Adrenal gland (tissue), 9 donors: ENCODE measurements at regions not wholly inside any gene's neighbourhood (a gene's known extent, or its start where the extent isn't known, plus 50 kb on each side); places are given as distances from the start of the nearest gene placed in this dataset.
A peak's percentile ranks its signal among the peaks of the same experiment; 100 is the strongest.

ENCODE experiments used
- DNase-seq, 7 donors: peaks; one replicate each; pipeline ENCODE4 v3.0.0-alpha.2; 2019 to 2020
- H3K27ac ChIP-seq, 5 donors: fragments of 200-600 bp; sonication (generic) in 4 of 5; 1 replicate in 3 of 5; 2 replicates in 2 of 5; pipeline versions ENCODE4 v1.5.1 to v1.8.0; 2016 to 2020; ENCODE audit warnings: mild to moderate bottlenecking in 1 of 5
- H3K27me3 ChIP-seq: fragments of 200-600 bp; 2 replicates; pipeline ENCODE4 v1.8.0; 2021
- H3K36me3 ChIP-seq, 2 donors: fragments of 200-600 bp; replicated peaks in 1 of 2; 1 replicate in 1 of 2; 2 replicates in 1 of 2; pipeline versions ENCODE4 v1.5.1 to v1.8.0; 2018 to 2022
- H3K4me1 ChIP-seq, 2 donors: fragments of 200-600 bp; replicated peaks in 1 of 2; 1 replicate in 1 of 2; 2 replicates in 1 of 2; pipeline versions ENCODE4 v1.5.1 to v1.8.0; 2018 to 2021
- H3K4me3 ChIP-seq, 4 donors: fragments of 200-600 bp; sonication (generic) in 3 of 4; one replicate each; pipeline ENCODE4 v1.5.1; 2016 to 2018
- H3K9me3 ChIP-seq, 3 donors: fragments of 200-600 bp; sonication (generic) in 1 of 3; replicated peaks in 1 of 3; 1 replicate in 2 of 3; 2 replicates in 1 of 3; pipeline versions ENCODE4 v1.5.1 to v1.8.0; 2016 to 2021
- POLR2A ChIP-seq, 2 donors: fragments of 450-650 bp; IDR thresholded peaks; one replicate each; pipeline ENCODE4 v1.6.1; 2017; ENCODE audit warnings: antibody characterized with exemption in 2 of 2, mild to moderate bottlenecking in 2 of 2, moderate library complexity in 1 of 2
- WGBS, 4 donors: extraction: QIAGEN DNeasy Blood & Tissue Kit in 2 of 4; methylation state at CpG; one replicate each; pipeline versions ENCODE4 v1.1.5 to v1.1.7; 2013 to 2017; 5-methylcytosine and 5-hydroxymethylcytosine counted together
- intact Hi-C, 2 donors: fragments of 100-400 bp; cut with DNase I; formaldehyde crosslinking; loops; one replicate each; pipeline versions ENCODE4 v1.14.1 to v1.15.0; 2022 to 2023
- TF ChIP-seq, protein P1 (sequence below), 6 experiments: fragments of 450-650 bp in 4 of 6; fragments of 200-600 bp in 2 of 6; sonication (generic) in 1 of 6; IDR thresholded peaks; 1 replicate in 5 of 6; 2 replicates in 1 of 6; pipeline versions ENCODE4 v1.5.1 to v1.8.0; 2016 to 2021; ENCODE audit warnings: antibody characterized with exemption in 6 of 6, mild to moderate bottlenecking in 2 of 6, moderate library complexity in 1 of 6
- donor health status: healthy with polysubstance abuse.
- donor health status: Bipolar disorder and iron deficiency.
- donor health status: DM: yes; HTN: yes; CAD: no.
- donor health status: DM: no; HTN: no; CAD: no.
- donor health status: DM: no; HTN: no; CAD: no.

DNA sequence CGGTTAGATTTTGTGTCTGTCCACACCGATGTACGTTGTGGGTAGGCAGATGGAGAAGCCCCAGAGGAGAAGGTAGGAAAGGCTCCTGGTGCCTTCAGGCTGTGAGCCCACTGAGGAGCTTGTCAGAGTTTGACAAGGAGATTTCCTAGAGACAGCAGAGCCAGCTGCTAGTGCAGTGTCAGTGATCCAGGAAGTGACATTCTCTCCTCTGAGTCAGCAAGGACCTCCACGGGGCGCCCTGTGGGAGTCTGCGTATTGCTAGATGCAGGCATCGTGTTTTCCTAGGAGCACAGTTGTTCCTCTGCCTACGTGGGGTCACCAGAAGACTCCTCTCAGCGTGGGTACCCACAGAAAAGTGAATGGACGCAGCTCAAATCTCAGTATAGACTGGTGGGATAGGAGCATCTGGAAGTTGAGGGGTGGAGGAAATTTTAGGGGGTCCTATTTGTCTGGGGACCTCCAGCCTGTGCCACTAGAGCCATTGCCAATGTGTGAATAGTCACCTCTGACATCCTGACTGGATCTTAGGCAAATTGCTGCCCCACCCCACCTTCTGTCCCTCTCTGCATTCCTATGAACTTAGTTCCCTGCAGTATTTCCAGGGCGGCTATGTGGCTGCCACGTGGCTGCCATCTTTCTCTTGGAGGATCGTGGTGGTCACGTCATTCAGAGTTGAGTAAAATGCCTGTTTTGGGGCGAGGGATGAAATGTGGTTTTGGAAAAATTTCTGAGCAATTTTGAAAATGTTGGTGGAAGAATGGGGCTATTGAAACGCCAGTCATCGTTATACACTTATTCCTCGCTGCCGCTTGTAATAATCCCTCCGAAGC, 84.8 kb upstream of the KLHL25 start:
- TF ChIP-seq, protein P1, sequence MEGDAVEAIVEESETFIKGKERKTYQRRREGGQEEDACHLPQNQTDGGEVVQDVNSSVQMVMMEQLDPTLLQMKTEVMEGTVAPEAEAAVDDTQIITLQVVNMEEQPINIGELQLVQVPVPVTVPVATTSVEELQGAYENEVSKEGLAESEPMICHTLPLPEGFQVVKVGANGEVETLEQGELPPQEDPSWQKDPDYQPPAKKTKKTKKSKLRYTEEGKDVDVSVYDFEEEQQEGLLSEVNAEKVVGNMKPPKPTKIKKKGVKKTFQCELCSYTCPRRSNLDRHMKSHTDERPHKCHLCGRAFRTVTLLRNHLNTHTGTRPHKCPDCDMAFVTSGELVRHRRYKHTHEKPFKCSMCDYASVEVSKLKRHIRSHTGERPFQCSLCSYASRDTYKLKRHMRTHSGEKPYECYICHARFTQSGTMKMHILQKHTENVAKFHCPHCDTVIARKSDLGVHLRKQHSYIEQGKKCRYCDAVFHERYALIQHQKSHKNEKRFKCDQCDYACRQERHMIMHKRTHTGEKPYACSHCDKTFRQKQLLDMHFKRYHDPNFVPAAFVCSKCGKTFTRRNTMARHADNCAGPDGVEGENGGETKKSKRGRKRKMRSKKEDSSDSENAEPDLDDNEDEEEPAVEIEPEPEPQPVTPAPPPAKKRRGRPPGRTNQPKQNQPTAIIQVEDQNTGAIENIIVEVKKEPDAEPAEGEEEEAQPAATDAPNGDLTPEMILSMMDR (IDR thresholded peaks at IDR 0.05): no peak
- no peak for TF ChIP-seq POLR2A (IDR thresholded peaks at IDR 0.05)
- Histone ChIP-seq H3K9me3 (no peaks in the 10 kb centered on the region), H3K27ac (no peak overlapping the region), H3K4me3 (no peak overlapping the region), H3K36me3 (no peaks in the 10 kb centered on the region), H3K27me3 (peaks cover 7% of the 10 kb centered on the region), H3K4me1 (no peaks in the 10 kb centered on the region)
- no peak for DNase-seq
- 50 to 70% (median 58%) methylated on average over 15 to 20 of the region's 20 CpGs for WGBS, 4 donors
- intact Hi-C loops: no loop called here

DNA sequence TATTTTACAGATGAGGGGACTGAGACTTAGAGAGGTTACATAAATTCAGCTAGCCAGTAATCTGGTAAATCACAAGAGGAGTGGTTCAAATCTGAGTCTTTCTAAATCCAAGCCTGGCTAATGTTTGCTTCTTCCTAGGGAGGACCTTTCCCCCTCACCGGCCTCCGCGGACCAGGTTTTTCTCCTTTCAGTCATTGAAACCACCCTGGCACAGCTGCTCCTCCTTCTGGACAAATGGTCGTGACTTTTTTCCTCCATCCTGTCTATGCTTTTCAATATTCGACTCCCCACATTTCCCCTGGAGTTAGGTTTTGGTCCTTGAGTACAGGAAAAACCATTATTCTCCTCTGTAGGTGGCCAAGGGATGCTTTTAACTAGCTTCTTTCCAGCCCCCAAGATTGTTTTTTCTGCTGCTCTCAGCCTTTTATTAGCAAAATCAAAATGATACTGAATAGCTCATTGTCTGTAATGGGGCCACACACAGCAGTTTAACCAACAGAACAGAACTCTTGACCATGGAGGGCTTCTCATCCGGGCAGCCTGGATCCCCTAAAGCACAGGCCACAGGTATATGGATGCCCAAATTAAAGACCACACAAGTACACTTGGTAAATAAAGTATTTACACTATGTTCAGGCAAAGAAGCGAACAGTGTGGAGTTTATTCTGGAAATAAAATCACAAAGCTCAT, 85.9 kb upstream of the KLHL25 start:
- no peaks in the 10 kb centered on the region for H3K36me3 ChIP-seq
- no peaks in the 10 kb centered on the region for H3K4me1 ChIP-seq
- 54 to 76% (median 59%) methylated on average over 7 of the region's 7 CpGs for WGBS, 4 donors
- H3K27ac ChIP-seq: no peak overlapping the region
- no peak for DNase-seq
- no peak overlapping the region for H3K4me3 ChIP-seq
- H3K27me3 ChIP-seq: peaks cover 7% of the 10 kb centered on the region
- no peaks in the 10 kb centered on the region for H3K9me3 ChIP-seq
- intact Hi-C loops: no loop called here
- TF ChIP-seq, protein P1 (IDR thresholded peaks at IDR 0.05): no peak
- TF ChIP-seq POLR2A (IDR thresholded peaks at IDR 0.05): no peak

DNA sequence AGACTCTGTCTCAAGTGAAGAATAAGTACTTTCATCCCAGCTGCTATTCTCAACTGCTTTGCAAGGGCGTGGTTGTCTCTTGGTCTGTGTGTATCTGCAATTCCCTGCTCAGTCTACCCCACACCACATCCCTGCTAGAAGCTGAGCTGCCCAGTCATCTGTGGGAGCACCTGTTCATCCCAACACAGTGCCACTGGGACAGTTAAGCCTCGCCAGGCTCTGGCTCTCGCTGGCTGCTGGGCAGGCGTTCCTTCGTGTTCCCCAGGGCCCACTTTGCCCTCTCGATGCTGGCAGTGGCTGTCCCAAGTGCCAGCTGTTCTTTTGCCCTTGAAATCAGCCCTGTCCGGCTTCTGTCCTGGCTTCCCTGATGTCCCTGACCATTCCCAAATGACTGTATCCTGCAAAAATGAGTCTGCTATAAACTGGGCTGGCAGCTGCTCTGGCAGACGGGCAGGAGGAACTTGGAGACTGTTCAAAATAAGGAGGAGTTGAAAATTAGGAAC, 91.6 kb upstream of the KLHL25 start:
- peaks cover 7% of the 10 kb centered on the region for H3K27me3 ChIP-seq
- H3K9me3 ChIP-seq: no peaks in the 10 kb centered on the region
- no peaks in the 10 kb centered on the region for H3K4me1 ChIP-seq
- TF ChIP-seq POLR2A (IDR thresholded peaks at IDR 0.05): no peak
- TF ChIP-seq, protein P1 (IDR thresholded peaks at IDR 0.05): no peak
- WGBS, 4 donors: 52 to 72% (median 59%) methylated on average over 8 of the region's 8 CpGs
- no peaks in the 10 kb centered on the region for H3K36me3 ChIP-seq
- peak in 1 of 7 donors; percentile 14 for DNase-seq
- intact Hi-C loops: no loop called here
- no peak overlapping the region for H3K27ac ChIP-seq
- H3K4me3 ChIP-seq: no peak overlapping the region

DNA sequence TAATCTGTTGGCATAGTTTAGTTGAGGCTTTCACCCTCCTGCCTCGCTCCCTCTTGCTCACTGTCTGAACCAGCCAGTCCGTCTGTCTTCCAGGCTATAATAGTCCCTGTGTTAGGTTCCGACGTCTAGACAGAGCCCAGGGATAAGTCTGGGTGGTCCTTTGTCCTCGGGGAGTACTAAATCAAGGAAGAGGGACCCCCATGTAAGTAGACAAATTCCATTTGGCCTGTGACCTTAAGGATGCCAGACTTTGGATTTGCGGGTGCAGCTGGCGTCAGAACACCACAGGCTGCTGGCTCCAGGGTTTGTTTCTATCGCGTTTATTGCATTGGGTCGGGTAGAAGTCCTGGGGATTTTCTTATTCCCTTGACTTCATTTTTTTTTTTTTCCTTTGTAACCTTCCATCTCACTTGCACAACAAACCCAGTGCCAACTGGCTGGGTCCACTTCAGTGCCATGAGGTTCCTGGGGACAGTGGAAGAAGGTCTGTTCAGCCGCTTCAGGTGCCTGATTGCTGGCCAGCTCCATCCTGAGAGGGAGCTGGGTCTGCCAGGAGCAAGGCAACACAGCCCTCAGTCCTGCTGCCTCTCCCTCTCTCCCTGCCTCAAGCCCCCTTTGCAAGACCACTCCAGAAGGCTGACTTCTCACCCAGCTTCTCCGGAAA, 95.4 kb upstream of the KLHL25 start:
- Histone ChIP-seq H3K4me3 (no peak overlapping the region), H3K36me3 (no peaks in the 10 kb centered on the region), H3K9me3 (no peaks in the 10 kb centered on the region), H3K27me3 (no peaks in the 10 kb centered on the region), H3K27ac (no peak overlapping the region), H3K4me1 (no peaks in the 10 kb centered on the region)
- TF ChIP-seq, protein P1 (IDR thresholded peaks at IDR 0.05): no peak
- no peak for TF ChIP-seq POLR2A (IDR thresholded peaks at IDR 0.05)
- intact Hi-C loops: no loop called here
- DNase-seq: no peak
- 64 to 70% (median 67%) methylated on average over 12 of the region's 12 CpGs for WGBS, 4 donors
